HUES48 (cell line): ENCODE measurements at regions not wholly inside any gene's neighbourhood (a gene's known extent, or its start where the extent isn't known, plus 50 kb on each side); places are given as distances from the start of the nearest gene placed in this dataset.
"Not testable (repeated sequence)": the region's sequence is repeated elsewhere in the genome, so short reads cannot be mapped to it uniquely, and the experiment has no call there.

Experiments
- H3K27ac ChIP-seq: one replicate; pipeline ENCODE4 v1.7.0; 2013; ENCODE audit warnings: low read depth, low read length, inconsistent platforms
- H3K27me3 ChIP-seq: 2 replicates; pipeline ENCODE4 v1.6.1; 2013; ENCODE audit warnings: mild to moderate bottlenecking, low read length; ENCODE audit not compliant: control insufficient read depth, insufficient read depth
- H3K36me3 ChIP-seq: 2 replicates; pipeline ENCODE4 v1.6.1; 2013; ENCODE audit warnings: low read length; ENCODE audit not compliant: control insufficient read depth, insufficient read depth
- H3K4me1 ChIP-seq: 2 replicates; pipeline ENCODE4 v1.6.1; 2013; ENCODE audit warnings: mild to moderate bottlenecking, low read length; ENCODE audit not compliant: control insufficient read depth, insufficient read depth
- H3K4me3 ChIP-seq: 2 replicates; pipeline ENCODE4 v1.5.1; 2013; ENCODE audit warnings: mild to moderate bottlenecking, low read depth, low read length
- H3K9ac ChIP-seq: 2 replicates; pipeline ENCODE4 v1.6.1; 2013; ENCODE audit warnings: mild to moderate bottlenecking, low read depth, low read length, moderate library complexity
- H3K9me3 ChIP-seq: 2 replicates; pipeline ENCODE4 v1.6.1; 2013; ENCODE audit warnings: low read length; ENCODE audit not compliant: control insufficient read depth, insufficient read depth

GRCh38 chr17:52883907-52884491 lies 725.5 kb upstream of the CA10 start:
- H3K4me1 ChIP-seq, H3K4me3 ChIP-seq, H3K27me3 ChIP-seq, H3K36me3 ChIP-seq, H3K9me3 ChIP-seq, H3K27ac ChIP-seq, H3K9ac ChIP-seq: not testable (repeated sequence)

GRCh38 chr17:52846767-52847166 lies 688.3 kb upstream of the CA10 start:
- not testable (repeated sequence) for H3K4me1 ChIP-seq, H3K9ac ChIP-seq, H3K9me3 ChIP-seq, H3K4me3 ChIP-seq, H3K27ac ChIP-seq, H3K27me3 ChIP-seq, H3K36me3 ChIP-seq

GRCh38 chr17:52841971-52842370 lies 683.5 kb upstream of the CA10 start:
- no peaks in the 10 kb centered on the region for H3K27me3 ChIP-seq
- H3K4me1 ChIP-seq: no peaks in the 10 kb centered on the region
- no peaks in the 10 kb centered on the region for H3K9me3 ChIP-seq
- H3K4me3 ChIP-seq: no peak overlapping the region
- H3K27ac ChIP-seq: no peak overlapping the region
- no peak overlapping the region for H3K9ac ChIP-seq
- no peaks in the 10 kb centered on the region for H3K36me3 ChIP-seq

- Histone ChIP-seq H3K27me3 (no peaks in the 10 kb centered on the region), H3K9ac (no peak overlapping the region), H3K27ac (no peak overlapping the region), H3K36me3 (no peaks in the 10 kb centered on the region), H3K4me1 (no peaks in the 10 kb centered on the region), H3K4me3 (no peak overlapping the region), H3K9me3 (no peaks in the 10 kb centered on the region)
Measured at GRCh38 chr17:52837492-52837891, 679.0 kb upstream of the CA10 start.

DNA sequence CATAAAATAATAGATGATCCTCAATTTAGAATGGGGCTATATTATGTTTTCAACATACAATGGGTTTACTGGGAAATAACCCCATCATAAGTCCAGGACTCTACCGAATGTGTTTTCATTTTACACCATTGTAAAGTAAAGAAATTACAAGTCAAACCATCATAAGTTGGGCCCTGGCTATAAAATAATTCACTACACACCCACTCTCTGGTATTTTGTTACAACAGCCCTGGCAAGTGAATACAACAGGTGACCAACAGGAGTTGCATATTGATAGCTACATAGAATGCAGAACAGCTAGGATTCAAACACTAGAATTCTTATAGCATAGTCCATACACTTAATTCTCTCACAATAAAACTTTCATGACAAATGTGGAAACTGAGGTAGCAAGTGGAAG lies 673.0 kb upstream of the CA10 start:
- no peak overlapping the region for H3K4me3 ChIP-seq
- no peaks in the 10 kb centered on the region for H3K4me1 ChIP-seq
- H3K27me3 ChIP-seq: no peaks in the 10 kb centered on the region
- H3K36me3 ChIP-seq: no peaks in the 10 kb centered on the region
- H3K27ac ChIP-seq: no peak overlapping the region
- no peaks in the 10 kb centered on the region for H3K9me3 ChIP-seq
- H3K9ac ChIP-seq: no peak overlapping the region

- H3K9ac ChIP-seq: no peak overlapping the region
- no peak overlapping the region for H3K27ac ChIP-seq
- no peaks in the 10 kb centered on the region for H3K27me3 ChIP-seq
- H3K36me3 ChIP-seq: no peaks in the 10 kb centered on the region
- H3K4me1 ChIP-seq: no peaks in the 10 kb centered on the region
- no peak overlapping the region for H3K4me3 ChIP-seq
- no peaks in the 10 kb centered on the region for H3K9me3 ChIP-seq
Measured at GRCh38 chr17:52828621-52829020, 670.1 kb upstream of the CA10 start.

GRCh38 chr17:52827526-52827925 lies 669.0 kb upstream of the CA10 start:
- no peak overlapping the region for H3K9ac ChIP-seq
- H3K27ac ChIP-seq: no peak overlapping the region
- no peaks in the 10 kb centered on the region for H3K9me3 ChIP-seq
- H3K4me1 ChIP-seq: no peaks in the 10 kb centered on the region
- no peaks in the 10 kb centered on the region for H3K36me3 ChIP-seq
- H3K27me3 ChIP-seq: no peaks in the 10 kb centered on the region
- no peak overlapping the region for H3K4me3 ChIP-seq

DNA sequence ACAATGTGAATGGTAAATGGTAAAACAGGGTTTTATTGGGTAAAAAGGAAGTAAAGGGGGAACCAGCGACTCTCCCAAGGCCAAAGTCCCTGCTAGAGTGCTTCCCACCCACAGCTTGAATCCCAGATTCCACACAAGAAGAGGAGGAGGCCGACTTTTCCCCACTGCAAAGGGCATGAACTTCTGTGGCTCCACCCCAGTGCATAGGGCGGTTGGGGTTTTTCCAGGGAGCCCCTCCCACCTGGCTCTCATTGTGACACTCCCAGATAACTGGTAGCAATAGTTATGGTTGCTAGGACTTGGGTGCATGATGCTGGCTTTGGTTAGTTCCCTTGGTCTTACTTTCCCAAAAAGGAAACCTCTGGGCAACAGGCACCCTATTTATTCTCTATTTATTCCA lies 666.0 kb upstream of the CA10 start:
- Histone ChIP-seq H3K9ac (no peak overlapping the region), H3K4me3 (no peak overlapping the region), H3K4me1 (no peaks in the 10 kb centered on the region), H3K36me3 (no peaks in the 10 kb centered on the region), H3K9me3 (no peaks in the 10 kb centered on the region), H3K27me3 (no peaks in the 10 kb centered on the region), H3K27ac (no peak overlapping the region)

DNA sequence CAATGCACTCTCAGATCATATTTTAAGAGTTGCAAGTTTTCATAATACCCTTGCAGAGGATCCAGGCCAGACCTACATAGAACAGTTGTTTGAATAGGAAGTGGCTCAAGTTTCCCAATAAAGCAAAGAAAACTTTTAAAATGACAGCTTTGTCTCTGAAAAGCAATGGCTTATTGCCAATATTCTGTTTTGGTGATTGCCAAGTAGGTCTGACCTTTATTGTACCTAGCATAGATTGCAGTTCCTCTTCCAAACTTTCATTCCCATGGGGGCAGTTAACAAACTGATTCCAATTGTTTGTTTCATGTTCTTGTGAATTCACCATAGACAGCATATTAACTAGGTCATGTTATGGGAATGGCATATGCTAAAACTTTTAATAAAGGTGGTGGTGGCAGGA lies 664.6 kb upstream of the CA10 start:
- Histone ChIP-seq H3K9me3 (no peaks in the 10 kb centered on the region), H3K9ac (no peak overlapping the region), H3K4me3 (no peak overlapping the region), H3K36me3 (no peaks in the 10 kb centered on the region), H3K27ac (no peak overlapping the region), H3K27me3 (no peaks in the 10 kb centered on the region), H3K4me1 (no peaks in the 10 kb centered on the region)

DNA sequence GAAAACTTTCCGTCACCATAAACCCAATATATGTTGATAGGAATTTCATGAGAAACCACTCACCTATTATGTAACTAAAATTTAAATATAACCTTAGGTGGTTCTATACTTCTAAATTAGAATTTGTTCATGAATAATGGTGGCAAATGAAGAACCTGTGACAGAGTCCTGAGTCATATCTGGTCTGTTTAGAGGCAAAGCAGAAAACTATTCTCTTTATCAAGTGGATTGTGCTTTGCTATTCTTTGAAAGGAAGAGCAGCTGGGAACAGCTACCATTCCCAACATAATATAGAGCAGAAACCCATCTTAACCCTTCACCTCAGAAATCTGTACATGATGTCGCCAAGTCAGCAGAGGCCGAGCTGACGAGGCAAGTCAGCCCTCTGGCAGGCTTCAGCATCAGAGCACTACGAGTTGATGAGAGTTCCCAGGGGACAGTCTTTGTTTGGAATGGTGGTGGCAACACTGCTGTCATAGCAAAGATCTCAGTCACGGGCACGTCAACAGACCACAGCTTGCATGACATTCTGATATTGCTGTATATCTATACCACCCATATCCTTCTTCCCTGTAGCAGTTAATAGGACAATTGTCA lies 631.9 kb upstream of the CA10 start:
- no peak overlapping the region for H3K9ac ChIP-seq
- no peaks in the 10 kb centered on the region for H3K27me3 ChIP-seq
- H3K36me3 ChIP-seq: no peaks in the 10 kb centered on the region
- no peak overlapping the region for H3K27ac ChIP-seq
- H3K4me3 ChIP-seq: no peak overlapping the region
- no peaks in the 10 kb centered on the region for H3K9me3 ChIP-seq
- no peaks in the 10 kb centered on the region for H3K4me1 ChIP-seq

GRCh38 chr17:52789829-52790228 lies 631.3 kb upstream of the CA10 start:
- H3K9me3 ChIP-seq: no peaks in the 10 kb centered on the region
- H3K36me3 ChIP-seq: no peaks in the 10 kb centered on the region
- H3K4me3 ChIP-seq: no peak overlapping the region
- no peak overlapping the region for H3K9ac ChIP-seq
- no peak overlapping the region for H3K27ac ChIP-seq
- H3K4me1 ChIP-seq: no peaks in the 10 kb centered on the region
- H3K27me3 ChIP-seq: no peaks in the 10 kb centered on the region
